DOHH2 (cell line): ENCODE measurements at regions not wholly inside any gene's neighbourhood (a gene's known extent, or its start where the extent isn't known, plus 50 kb on each side); places are given as distances from the start of the nearest gene placed in this dataset.

Source experiments
- H3F3A ChIP-seq: fragments of 200-600 bp; sonication (generic), shearing (Covaris generic); 2 replicates; pipeline ENCODE4 v1.6.0; 2016; ENCODE audit warnings: antibody characterized with exemption, mild to moderate bottlenecking; ENCODE audit not compliant: control insufficient read depth, insufficient read depth
- H3K27ac ChIP-seq: fragments of 200-600 bp; sonication (generic); 2 replicates; pipeline ENCODE4 v1.5.1; 2014; ENCODE audit warnings: low read depth, mild to moderate bottlenecking, low read length, moderate library complexity
- H3K27me3 ChIP-seq: fragments of 200-600 bp; sonication (generic); 2 replicates; pipeline ENCODE4 v1.6.1; 2014; ENCODE audit warnings: mild to moderate bottlenecking, low read length, mixed read lengths; ENCODE audit not compliant: control insufficient read depth
- H3K36me3 ChIP-seq: fragments of 200-600 bp; sonication (generic); 2 replicates; pipeline ENCODE4 v1.6.1; 2014; ENCODE audit warnings: mild to moderate bottlenecking, low read length, moderate library complexity, mixed read lengths; ENCODE audit not compliant: control insufficient read depth
- H3K4me1 ChIP-seq: fragments of 200-600 bp; sonication (generic); 2 replicates; pipeline ENCODE4 v1.6.1; 2014; ENCODE audit warnings: mild to moderate bottlenecking, low read length, mixed read lengths; ENCODE audit not compliant: control insufficient read depth
- H3K4me2 ChIP-seq: fragments of 200-600 bp; sonication (generic); 2 replicates; pipeline ENCODE4 v1.6.0; 2014; ENCODE audit warnings: mild to moderate bottlenecking, low read length, moderate library complexity
- H3K4me3 ChIP-seq: fragments of 200-600 bp; sonication (generic); 2 replicates; pipeline ENCODE4 v1.5.1; 2014; ENCODE audit warnings: mild to moderate bottlenecking, low read length, mixed read lengths
- H3K79me2 ChIP-seq: fragments of 200-600 bp; sonication (generic); 2 replicates; pipeline ENCODE4 v1.6.1; 2014; ENCODE audit warnings: mild to moderate bottlenecking, low read length, mixed read lengths; ENCODE audit not compliant: control insufficient read depth
- H3K9me2 ChIP-seq: fragments of 200-600 bp; sonication (generic); replicated peaks from 2 replicates; pipeline ENCODE4 v1.6.1; 2014; ENCODE audit warnings: mild to moderate bottlenecking, low read length, mixed read lengths; ENCODE audit not compliant: control insufficient read depth
- H3K9me3 ChIP-seq: fragments of 200-600 bp; sonication (generic); 2 replicates; pipeline ENCODE4 v1.6.1; 2014; ENCODE audit warnings: antibody characterized with exemption, low read length, mixed read lengths; ENCODE audit not compliant: control insufficient read depth, insufficient read depth
- H4K20me1 ChIP-seq: fragments of 200-600 bp; sonication (generic); 2 replicates; pipeline ENCODE4 v1.6.0; 2014; ENCODE audit warnings: low read depth, mild to moderate bottlenecking, antibody characterized with exemption, low read length, moderate library complexity; ENCODE audit not compliant: control insufficient read depth, insufficient read depth
- CTCF ChIP-seq: fragments of 200-600 bp; sonication (generic); IDR thresholded peaks from one replicate; pipeline ENCODE4 v1.5.1; 2014; ENCODE audit warnings: antibody characterized with exemption, mild to moderate bottlenecking, low read depth, low read length; ENCODE audit not compliant: poor library complexity, severe bottlenecking
- EZH2phosphoT487 ChIP-seq: fragments of 200-600 bp; sonication (generic); IDR thresholded peaks from 2 replicates; pipeline ENCODE4 v1.6.1; 2017; ENCODE audit warnings: borderline replicate concordance, mild to moderate bottlenecking, antibody characterized with exemption, low read length, moderate library complexity, mixed read lengths

GRCh38 chr1:112093372-112093694, 103.9 kb upstream of the KCND3 start:
- Histone ChIP-seq H3F3A (no peaks in the 10 kb centered on the region), H3K27ac (no peak overlapping the region), H3K27me3 (0 out of 2 replicates have a peak, but pooled peaks cover 5% of the 10 kb centered on the region), H3K4me2 (no peak overlapping the region), H3K36me3 (no peaks in the 10 kb centered on the region), H3K9me2 (no peaks in the 10 kb centered on the region), H3K4me3 (no peak overlapping the region), H3K79me2 (no peaks in the 10 kb centered on the region), H3K9me3 (no peaks in the 10 kb centered on the region), H4K20me1 (no peaks in the 10 kb centered on the region), H3K4me1 (no peaks in the 10 kb centered on the region)
- TF ChIP-seq EZH2phosphoT487 (no peak), CTCF (no peak)

- H3K4me2 ChIP-seq: no peak overlapping the region
- H3K79me2 ChIP-seq: no peaks in the 10 kb centered on the region
- no peaks in the 10 kb centered on the region for H3K27me3 ChIP-seq
- no peaks in the 10 kb centered on the region for H3K4me1 ChIP-seq
- H3K4me3 ChIP-seq: no peak overlapping the region
- no peaks in the 10 kb centered on the region for H3K9me2 ChIP-seq
- TF ChIP-seq CTCF (no peak), EZH2phosphoT487 (no peak)
- no peak overlapping the region for H3K27ac ChIP-seq
- H3K9me3 ChIP-seq: no peaks in the 10 kb centered on the region
- no peaks in the 10 kb centered on the region for H3K36me3 ChIP-seq
- no peaks in the 10 kb centered on the region for H4K20me1 ChIP-seq
- H3F3A ChIP-seq: no peaks in the 10 kb centered on the region
Measured at GRCh38 chr1:112099979-112100378, 110.5 kb upstream of the KCND3 start.

- H3F3A ChIP-seq: no peaks in the 10 kb centered on the region
- H3K4me2 ChIP-seq: no peak overlapping the region
- no peak overlapping the region for H3K27ac ChIP-seq
- no peaks in the 10 kb centered on the region for H3K4me1 ChIP-seq
- no peaks in the 10 kb centered on the region for H3K36me3 ChIP-seq
- no peaks in the 10 kb centered on the region for H3K9me2 ChIP-seq
- H4K20me1 ChIP-seq: no peaks in the 10 kb centered on the region
- no peaks in the 10 kb centered on the region for H3K79me2 ChIP-seq
- H3K27me3 ChIP-seq: no peaks in the 10 kb centered on the region
- H3K4me3 ChIP-seq: no peak overlapping the region
- TF ChIP-seq CTCF (no peak), EZH2phosphoT487 (no peak)
- no peaks in the 10 kb centered on the region for H3K9me3 ChIP-seq
Measured at GRCh38 chr1:112105557-112105956, 116.1 kb upstream of the KCND3 start.

- Histone ChIP-seq H3K9me2 (no peaks in the 10 kb centered on the region), H3K4me2 (no peak overlapping the region), H3K27me3 (no peaks in the 10 kb centered on the region), H3K4me3 (no peak overlapping the region), H3K9me3 (no peaks in the 10 kb centered on the region), H4K20me1 (no peaks in the 10 kb centered on the region), H3F3A (no peaks in the 10 kb centered on the region), H3K27ac (no peak overlapping the region), H3K79me2 (no peaks in the 10 kb centered on the region), H3K4me1 (no peaks in the 10 kb centered on the region), H3K36me3 (no peaks in the 10 kb centered on the region)
- TF ChIP-seq CTCF (no peak), EZH2phosphoT487 (no peak)
Measured at GRCh38 chr1:112110031-112110430, 120.6 kb upstream of the KCND3 start.
